A549 (cell line): ENCODE measurements at regions not wholly inside any gene's neighbourhood (a gene's known extent, or its start where the extent isn't known, plus 50 kb on each side); places are given as distances from the start of the nearest gene placed in this dataset.

Experiments
- ATAC-seq, 2 experiments: fragments of 200-7000 bp in 1 of 2; fragments of >200 bp in 1 of 2; cut with Nextera tagmentation in 1 of 2; cut with Tn5 transposase in 1 of 2; 3 replicates each; pipeline versions ENCODE4 v1.8.0 to v1.9.1; 2018 to 2020; ENCODE audit warnings: mild to moderate bottlenecking in 1 of 2, moderate library complexity in 1 of 2
- CTCF ChIA-PET: fragments of 300-600 bp; sonication (Branson Sonifier 250); formaldehyde crosslinking; extraction: SDS; loops from one replicate; lab custom pipeline; 2021; ENCODE audit warnings: antibody characterized with exemption, inconsistent platforms; lab: Yijun Ruan, JAX
- POLR2A ChIA-PET: fragments of 350-600 bp; formaldehyde crosslinking; extraction: SDS; loops from one replicate; lab custom pipeline; 2021; ENCODE audit warnings: antibody characterized with exemption, inconsistent platforms; lab: Yijun Ruan, JAX
- DNase-seq, 2 experiments: peaks; one replicate each; pipeline versions ENCODE4 v3.0.0 to v3.0.0-alpha.2; 2011 to 2016; ENCODE audit warnings: low read depth in 1 of 2, low spot score in 1 of 2
- FAIRE-seq: peaks from 2 replicates; lab custom pipeline; 2011; peaks lifted over from hg19 to GRCh38; lab: Jason Lieb, UNC
- H3K27ac ChIP-seq, 2 experiments: fragments of >200 bp; sonication (Bioruptor Twin); formaldehyde crosslinking; 3 replicates each; pipeline ENCODE4 v1.5.1; 2016 to 2017
- H3K4me1 ChIP-seq: fragments of >200 bp; sonication (Bioruptor Twin); formaldehyde crosslinking; 3 replicates; pipeline ENCODE4 v1.6.1; 2016
- H3K4me2 ChIP-seq: fragments of >200 bp; sonication (Bioruptor Twin); formaldehyde crosslinking; 3 replicates; pipeline ENCODE4 v1.6.1; 2016
- H3K4me3 ChIP-seq: fragments of >200 bp; sonication (Bioruptor Twin); formaldehyde crosslinking; 3 replicates; pipeline ENCODE4 v1.5.1; 2016
- H3K9me3 ChIP-seq: fragments of >200 bp; sonication (Bioruptor Twin); formaldehyde crosslinking; 3 replicates; pipeline ENCODE4 v1.6.1; 2016
- BHLHE40 ChIP-seq: IDR thresholded peaks from 2 replicates; pipeline ENCODE4 v1.6.1; 2012; ENCODE audit warnings: low read depth, low read length, inconsistent platforms
- CEBPB ChIP-seq, 2 experiments: fragments of >200 bp in 1 of 2; sonication (Bioruptor Twin) in 1 of 2; formaldehyde crosslinking in 1 of 2; IDR thresholded peaks; 2 replicates each; pipeline ENCODE4 v1.6.1; 2012 to 2016
- EHF ChIP-seq: fragments of 250-450 bp; sonication (Bioruptor Pico); IDR thresholded peaks from 2 replicates; pipeline ENCODE4 v1.5.0; 2020; ENCODE audit warnings: mild to moderate bottlenecking
- FOSB ChIP-seq: fragments of 250-450 bp; sonication (Bioruptor Pico); IDR thresholded peaks from 2 replicates; pipeline ENCODE4 v1.5.0; 2020; ENCODE audit warnings: mild to moderate bottlenecking, moderate library complexity
- FOSL2 ChIP-seq, 2 experiments: fragments of 450-650 bp in 1 of 2; fragments of >200 bp in 1 of 2; sonication (Bioruptor Twin) in 1 of 2; formaldehyde crosslinking; IDR thresholded peaks; 2 replicates each; pipeline versions ENCODE4 v1.5.0 to v1.6.1; 2016 to 2020; ENCODE audit warnings: mild to moderate bottlenecking in 1 of 2, moderate library complexity in 1 of 2
- HOXB13 ChIP-seq: fragments of 250-450 bp; sonication (Bioruptor Pico); IDR thresholded peaks from 2 replicates; pipeline ENCODE4 v1.5.0; 2020; ENCODE audit warnings: low read depth, mild to moderate bottlenecking, moderate library complexity
- JUN ChIP-seq, 2 experiments: fragments of >200 bp; sonication (Bioruptor Twin); formaldehyde crosslinking; IDR thresholded peaks; 2 replicates in 1 of 2; 3 replicates in 1 of 2; pipeline ENCODE4 v1.6.1; 2016 to 2017
- MYC ChIP-seq: IDR thresholded peaks from 2 replicates; pipeline ENCODE4 v1.6.1; 2012; ENCODE audit warnings: mild to moderate bottlenecking, inconsistent platforms, low read length, improper control_type of control experiment, borderline replicate concordance
- NFE2L2 ChIP-seq: fragments of 150-350 bp; conservative IDR thresholded peaks from 2 replicates; pipeline ENCODE4 v1.6.1; 2014; ENCODE audit warnings: low read length
- NPAS2 ChIP-seq: fragments of 250-450 bp; sonication (Bioruptor Pico); IDR thresholded peaks from 2 replicates; pipeline ENCODE4 v1.8.0; 2022; ENCODE audit warnings: mild to moderate bottlenecking, moderate library complexity, borderline replicate concordance
- RCOR1 ChIP-seq: fragments of 150-350 bp; IDR thresholded peaks from 2 replicates; pipeline ENCODE4 v1.6.1; 2014; ENCODE audit warnings: antibody characterized with exemption, low read length, low read depth
- SMC3 ChIP-seq: fragments of >200 bp; sonication (Bioruptor Twin); formaldehyde crosslinking; IDR thresholded peaks from 3 replicates; pipeline ENCODE4 v1.6.1; 2018; ENCODE audit warnings: inconsistent platforms
- ZFP36 ChIP-seq: fragments of 450-650 bp; IDR thresholded peaks from 2 replicates; pipeline ENCODE4 v1.6.1; 2014; ENCODE audit warnings: borderline replicate concordance; ENCODE audit not compliant: partially characterized antibody
- WGBS: methylation state at CpG from one replicate; pipeline ENCODE4 v1.1.6; 2017; ENCODE audit errors: missing lambda C conversion rate; 5-methylcytosine and 5-hydroxymethylcytosine counted together
- TF ChIP-seq, protein P1 (sequence below): fragments of 250-450 bp; sonication (Bioruptor Pico); IDR thresholded peaks from 2 replicates; pipeline ENCODE4 v1.5.0; 2020; ENCODE audit warnings: low read depth, mild to moderate bottlenecking, moderate library complexity
- TF ChIP-seq, protein P2 (sequence below): fragments of 450-650 bp; IDR thresholded peaks from 2 replicates; pipeline ENCODE4 v1.6.1; 2014; ENCODE audit warnings: antibody characterized with exemption
- TF ChIP-seq, protein P3 (sequence below): IDR thresholded peaks from 2 replicates; pipeline ENCODE4 v1.6.1; 2012
- TF ChIP-seq, protein P4 (sequence below): fragments of >200 bp; sonication (Bioruptor Twin); formaldehyde crosslinking; IDR thresholded peaks from 3 replicates; pipeline ENCODE4 v1.5.1; 2016
- TF ChIP-seq, protein P5 (sequence below): fragments of 200-600 bp; sonication (generic); IDR thresholded peaks from 2 replicates; pipeline ENCODE4 v1.6.1; 2016; ENCODE audit warnings: antibody characterized with exemption, mild to moderate bottlenecking, moderate library complexity

DNA sequence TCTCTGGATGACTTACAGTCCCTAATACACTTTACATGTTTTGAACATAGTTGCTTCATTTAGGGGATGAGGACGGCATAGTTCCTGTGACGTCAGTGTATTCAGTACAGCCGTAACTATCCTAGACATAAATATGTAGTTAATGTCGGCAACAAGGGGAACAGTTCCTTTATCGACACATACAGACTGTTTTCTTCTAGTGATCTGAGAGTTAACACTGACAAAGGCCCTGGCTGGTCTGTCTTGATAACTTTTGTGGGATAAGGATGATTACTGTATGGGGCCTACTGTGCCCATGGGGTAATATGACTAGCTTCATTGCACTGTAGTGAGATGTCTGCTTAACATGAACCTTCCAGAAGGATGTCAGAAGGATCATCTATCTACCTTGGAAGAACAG, 131.2 kb downstream of the ZNF518B start:
- TF ChIP-seq CEBPB (IDR thresholded peaks at IDR 0.05): no peak
- TF ChIP-seq NPAS2 (CRISPR knock-in tag): no peak
- TF ChIP-seq ZFP36: no peak
- no peak for TF ChIP-seq HOXB13 (CRISPR knock-in tag)
- TF ChIP-seq RCOR1: no peak
- TF ChIP-seq, protein P1, sequence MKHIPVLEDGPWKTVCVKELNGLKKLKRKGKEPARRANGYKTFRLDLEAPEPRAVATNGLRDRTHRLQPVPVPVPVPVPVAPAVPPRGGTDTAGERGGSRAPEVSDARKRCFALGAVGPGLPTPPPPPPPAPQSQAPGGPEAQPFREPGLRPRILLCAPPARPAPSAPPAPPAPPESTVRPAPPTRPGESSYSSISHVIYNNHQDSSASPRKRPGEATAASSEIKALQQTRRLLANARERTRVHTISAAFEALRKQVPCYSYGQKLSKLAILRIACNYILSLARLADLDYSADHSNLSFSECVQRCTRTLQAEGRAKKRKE (CRISPR knock-in tag): no peak
- TF ChIP-seq FOSB (CRISPR knock-in tag): no peak
- TF ChIP-seq JUN (IDR thresholded peaks at IDR 0.05): no peak
- TF ChIP-seq EHF (CRISPR knock-in tag): no peak
- TF ChIP-seq BHLHE40: no peak
- ChIA-PET POLR2A (no interaction called here), CTCF (no interaction called here)
- Histone ChIP-seq H3K4me1 (no peaks in the 10 kb centered on the region), H3K27ac (no peak overlapping the region), H3K4me2 (no peak overlapping the region), H3K9me3 (no peaks in the 10 kb centered on the region), H3K4me3 (no peak overlapping the region)
- no peak for FAIRE-seq
- no peak for DNase-seq
- 21% methylated on average over 5 of the region's 5 CpGs for WGBS
- ATAC-seq: no peak

DNA sequence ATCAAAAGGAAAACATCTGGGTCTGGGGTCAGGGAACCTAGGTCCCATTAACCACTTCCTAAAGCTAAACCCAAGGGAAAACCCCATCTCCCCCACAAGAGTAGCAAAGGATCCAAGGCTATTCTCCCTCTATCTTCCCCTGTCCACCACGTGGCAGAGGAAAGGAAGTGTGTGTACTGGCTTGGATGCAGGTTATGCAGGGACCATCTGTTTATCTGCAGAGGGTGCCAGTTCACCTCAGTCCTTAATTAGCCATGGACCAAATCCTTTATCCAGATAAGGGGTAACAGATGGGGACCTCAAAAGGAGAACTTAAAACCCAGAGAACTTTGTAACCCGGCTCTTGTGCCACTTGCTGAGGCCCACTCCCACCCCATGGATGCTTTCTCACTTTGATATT, 135.3 kb downstream of the ZNF518B start:
- TF ChIP-seq, protein P2, sequence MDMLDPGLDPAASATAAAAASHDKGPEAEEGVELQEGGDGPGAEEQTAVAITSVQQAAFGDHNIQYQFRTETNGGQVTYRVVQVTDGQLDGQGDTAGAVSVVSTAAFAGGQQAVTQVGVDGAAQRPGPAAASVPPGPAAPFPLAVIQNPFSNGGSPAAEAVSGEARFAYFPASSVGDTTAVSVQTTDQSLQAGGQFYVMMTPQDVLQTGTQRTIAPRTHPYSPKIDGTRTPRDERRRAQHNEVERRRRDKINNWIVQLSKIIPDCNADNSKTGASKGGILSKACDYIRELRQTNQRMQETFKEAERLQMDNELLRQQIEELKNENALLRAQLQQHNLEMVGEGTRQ: no peak
- no peak for TF ChIP-seq HOXB13 (CRISPR knock-in tag)
- TF ChIP-seq RCOR1: no peak
- TF ChIP-seq, protein P3, sequence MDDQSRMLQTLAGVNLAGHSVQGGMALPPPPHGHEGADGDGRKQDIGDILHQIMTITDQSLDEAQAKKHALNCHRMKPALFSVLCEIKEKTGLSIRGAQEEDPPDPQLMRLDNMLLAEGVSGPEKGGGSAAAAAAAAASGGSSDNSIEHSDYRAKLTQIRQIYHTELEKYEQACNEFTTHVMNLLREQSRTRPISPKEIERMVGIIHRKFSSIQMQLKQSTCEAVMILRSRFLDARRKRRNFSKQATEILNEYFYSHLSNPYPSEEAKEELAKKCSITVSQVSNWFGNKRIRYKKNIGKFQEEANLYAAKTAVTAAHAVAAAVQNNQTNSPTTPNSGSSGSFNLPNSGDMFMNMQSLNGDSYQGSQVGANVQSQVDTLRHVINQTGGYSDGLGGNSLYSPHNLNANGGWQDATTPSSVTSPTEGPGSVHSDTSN: no peak
- TF ChIP-seq FOSL2 (IDR thresholded peaks at IDR 0.05): no peak
- no peak for TF ChIP-seq FOSL2 (CRISPR knock-in tag; IDR thresholded peaks at IDR 0.05)
- TF ChIP-seq MYC: no peak
- TF ChIP-seq, protein P4, sequence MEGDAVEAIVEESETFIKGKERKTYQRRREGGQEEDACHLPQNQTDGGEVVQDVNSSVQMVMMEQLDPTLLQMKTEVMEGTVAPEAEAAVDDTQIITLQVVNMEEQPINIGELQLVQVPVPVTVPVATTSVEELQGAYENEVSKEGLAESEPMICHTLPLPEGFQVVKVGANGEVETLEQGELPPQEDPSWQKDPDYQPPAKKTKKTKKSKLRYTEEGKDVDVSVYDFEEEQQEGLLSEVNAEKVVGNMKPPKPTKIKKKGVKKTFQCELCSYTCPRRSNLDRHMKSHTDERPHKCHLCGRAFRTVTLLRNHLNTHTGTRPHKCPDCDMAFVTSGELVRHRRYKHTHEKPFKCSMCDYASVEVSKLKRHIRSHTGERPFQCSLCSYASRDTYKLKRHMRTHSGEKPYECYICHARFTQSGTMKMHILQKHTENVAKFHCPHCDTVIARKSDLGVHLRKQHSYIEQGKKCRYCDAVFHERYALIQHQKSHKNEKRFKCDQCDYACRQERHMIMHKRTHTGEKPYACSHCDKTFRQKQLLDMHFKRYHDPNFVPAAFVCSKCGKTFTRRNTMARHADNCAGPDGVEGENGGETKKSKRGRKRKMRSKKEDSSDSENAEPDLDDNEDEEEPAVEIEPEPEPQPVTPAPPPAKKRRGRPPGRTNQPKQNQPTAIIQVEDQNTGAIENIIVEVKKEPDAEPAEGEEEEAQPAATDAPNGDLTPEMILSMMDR: no peak
- TF ChIP-seq CEBPB (IDR thresholded peaks at IDR 0.05): no peak
- TF ChIP-seq, protein P5, sequence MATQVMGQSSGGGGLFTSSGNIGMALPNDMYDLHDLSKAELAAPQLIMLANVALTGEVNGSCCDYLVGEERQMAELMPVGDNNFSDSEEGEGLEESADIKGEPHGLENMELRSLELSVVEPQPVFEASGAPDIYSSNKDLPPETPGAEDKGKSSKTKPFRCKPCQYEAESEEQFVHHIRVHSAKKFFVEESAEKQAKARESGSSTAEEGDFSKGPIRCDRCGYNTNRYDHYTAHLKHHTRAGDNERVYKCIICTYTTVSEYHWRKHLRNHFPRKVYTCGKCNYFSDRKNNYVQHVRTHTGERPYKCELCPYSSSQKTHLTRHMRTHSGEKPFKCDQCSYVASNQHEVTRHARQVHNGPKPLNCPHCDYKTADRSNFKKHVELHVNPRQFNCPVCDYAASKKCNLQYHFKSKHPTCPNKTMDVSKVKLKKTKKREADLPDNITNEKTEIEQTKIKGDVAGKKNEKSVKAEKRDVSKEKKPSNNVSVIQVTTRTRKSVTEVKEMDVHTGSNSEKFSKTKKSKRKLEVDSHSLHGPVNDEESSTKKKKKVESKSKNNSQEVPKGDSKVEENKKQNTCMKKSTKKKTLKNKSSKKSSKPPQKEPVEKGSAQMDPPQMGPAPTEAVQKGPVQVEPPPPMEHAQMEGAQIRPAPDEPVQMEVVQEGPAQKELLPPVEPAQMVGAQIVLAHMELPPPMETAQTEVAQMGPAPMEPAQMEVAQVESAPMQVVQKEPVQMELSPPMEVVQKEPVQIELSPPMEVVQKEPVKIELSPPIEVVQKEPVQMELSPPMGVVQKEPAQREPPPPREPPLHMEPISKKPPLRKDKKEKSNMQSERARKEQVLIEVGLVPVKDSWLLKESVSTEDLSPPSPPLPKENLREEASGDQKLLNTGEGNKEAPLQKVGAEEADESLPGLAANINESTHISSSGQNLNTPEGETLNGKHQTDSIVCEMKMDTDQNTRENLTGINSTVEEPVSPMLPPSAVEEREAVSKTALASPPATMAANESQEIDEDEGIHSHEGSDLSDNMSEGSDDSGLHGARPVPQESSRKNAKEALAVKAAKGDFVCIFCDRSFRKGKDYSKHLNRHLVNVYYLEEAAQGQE: no peak
- TF ChIP-seq SMC3: no peak
- no peak for TF ChIP-seq NFE2L2
- TF ChIP-seq, all 56 proteins: peak for 0
- FAIRE-seq: no peak
- H3K4me2 ChIP-seq: no peak overlapping the region
- DNase-seq: no peak
- 0% methylated on average over 2 of the region's 2 CpGs for WGBS
- POLR2A ChIA-PET: no interaction called here
- no peak overlapping the region for H3K4me3 ChIP-seq
- no peak for ATAC-seq
- no peaks in the 10 kb centered on the region for H3K4me1 ChIP-seq
- no peak overlapping the region for H3K27ac ChIP-seq
- CTCF ChIA-PET: no interaction called here
- H3K9me3 ChIP-seq: no peaks in the 10 kb centered on the region
